ENCODE measurements at regions not wholly inside any gene's neighbourhood (a gene's known extent, or its start where the extent isn't known, plus 50 kb on each side); places are given as distances from the start of the nearest gene placed in this dataset.

GRCh38 chr7:10268034-10268433, 705.6 kb upstream of the PHF14 start (continued):
- TF ChIP-seq CEBPB (IDR thresholded peaks at IDR 0.05; ENCODE audit: low read depth) (no peak), ATF3 (IDR thresholded peaks at IDR 0.05) (no peak), SRF (IDR thresholded peaks at IDR 0.05; ENCODE audit: low read depth) (no peak), POLR2A (IDR thresholded peaks at IDR 0.05; ENCODE audit: borderline replicate concordance, extremely low read depth, insufficient read depth, insufficient read length) (no peak), FOSL1 (IDR thresholded peaks at IDR 0.05; ENCODE audit: low read depth) (no peak), ELF1 (IDR thresholded peaks at IDR 0.05; ENCODE audit: borderline replicate concordance, low read depth) (no peak), POLR2AphosphoS5 (IDR thresholded peaks at IDR 0.05; ENCODE audit: low read depth, low read length) (no peak), CTCF (IDR thresholded peaks at IDR 0.05 in 2 of 3, conservative IDR thresholded peaks at IDR 0.05 in 1 of 3; ENCODE audit: borderline replicate concordance in 1 of 3, insufficient read depth in 1 of 3, low read depth in 2 of 3, low read length in 2 of 3) (no peak)

- ChIA-PET POLR2A (no interaction called here), CTCF (no interaction called here), RAD21 (ENCODE audit: low non-redundant PET in 1 of 2, low total read pairs in 2 of 2, uncharacterized antibody in 2 of 2, unreplicated experiment in 2 of 2) (no interaction called here)
- H3K9ac ChIP-seq (ENCODE audit: low read length): no peak overlapping the region
- H3K4me1 ChIP-seq (ENCODE audit: control insufficient read depth in 1 of 2, insufficient read depth in 2 of 2, low read length in 2 of 2): no peaks in the 10 kb centered on the region
- no peaks in the 10 kb centered on the region for H4K20me1 ChIP-seq (ENCODE audit: insufficient read depth)
- H3K9me3 ChIP-seq (ENCODE audit: control insufficient read depth in 1 of 2, insufficient read depth in 1 of 2, low read depth in 1 of 2, low read length in 2 of 2): peaks cover 0 to 4% of the 10 kb centered on the region in 2 experiments; a peak in 2 of 4 replicates
- no peaks in the 10 kb centered on the region for H3K79me2 ChIP-seq (ENCODE audit: insufficient read depth, low read length)
- H3K4me2 ChIP-seq (ENCODE audit: low read length): no peak overlapping the region
- DNase-seq (ENCODE audit: low read depth, low spot score) (no peak), ATAC-seq (no peak)
- no peaks in the 10 kb centered on the region for H3K27me3 ChIP-seq (ENCODE audit: insufficient read depth, low read length)
- intact Hi-C loops (cut with micrococcal nuclease): no loop called here
- H2AFZ ChIP-seq (ENCODE audit: low read depth, low read length, poor library complexity, severe bottlenecking): no peak overlapping the region
- TF ChIP-seq SRF (IDR thresholded peaks at IDR 0.05; ENCODE audit: low read depth) (no peak), EZH2 (IDR thresholded peaks at IDR 0.05) (no peak), FOSL1 (IDR thresholded peaks at IDR 0.05; ENCODE audit: low read depth) (no peak), ZBTB33 (IDR thresholded peaks at IDR 0.05; ENCODE audit: extremely low read depth, insufficient replicate concordance, low read length) (no peak), REST (IDR thresholded peaks at IDR 0.05; ENCODE audit: low read depth) (no peak)
- H3K4me3 ChIP-seq (replicated peaks in 1 of 2; ENCODE audit: low read depth in 1 of 2, low read length in 2 of 2): no peak overlapping the region
- no peak overlapping the region for H3K27ac ChIP-seq (ENCODE audit: low read depth, low read length)
- no peaks in the 10 kb centered on the region for H3K9me2 ChIP-seq (ENCODE audit: insufficient read depth)
- no TSS peak for BruUV-seq (replicated peaks)
- no peaks in the 10 kb centered on the region for H3K36me3 ChIP-seq (ENCODE audit: control insufficient read depth in 1 of 2, insufficient read depth in 2 of 2, low read length in 2 of 2)
Observed at GRCh38 chr7:10282909-10283308, 690.8 kb upstream of the PHF14 start.
